Chondrocyte (in vitro differentiated cells): ENCODE measurements at regions not wholly inside any gene's neighbourhood (a gene's known extent, or its start where the extent isn't known, plus 50 kb on each side); places are given as distances from the start of the nearest gene placed in this dataset.

ENCODE experiments used
- DNase-seq: peaks from one replicate; pipeline ENCODE4 v3.0.0; 2021; ENCODE audit warnings: mixed read lengths, low spot score
- H3K27ac Mint-ChIP-seq: one replicate; pipeline ENCODE4 v1.8.0; 2021; ENCODE audit warnings: mild to moderate bottlenecking, moderate library complexity, mixed read lengths; ENCODE audit not compliant: unreplicated experiment
- H3K27me3 Mint-ChIP-seq: 2 replicates; pipeline ENCODE4 v1.8.0; 2021; ENCODE audit warnings: low read depth, mixed read lengths
- H3K36me3 Mint-ChIP-seq: 2 replicates; pipeline ENCODE4 v1.8.0; 2021; ENCODE audit warnings: low read depth, mixed read lengths
- H3K4me1 Mint-ChIP-seq: 2 replicates; pipeline ENCODE4 v1.8.0; 2021; ENCODE audit warnings: low read depth, mild to moderate bottlenecking, mixed read lengths
- H3K4me3 Mint-ChIP-seq: one replicate; pipeline ENCODE4 v1.8.0; 2021; ENCODE audit warnings: mild to moderate bottlenecking, moderate library complexity, mixed read lengths; ENCODE audit not compliant: unreplicated experiment
- H3K9me3 Mint-ChIP-seq: 2 replicates; pipeline ENCODE4 v1.8.0; 2021; ENCODE audit warnings: low read depth, mixed read lengths
- TF ChIP-seq, protein P1 (sequence below): fragments of 200-600 bp; sonication (generic); IDR thresholded peaks from 2 replicates; pipeline ENCODE4 v1.5.0; 2021; ENCODE audit warnings: antibody characterized with exemption, mild to moderate bottlenecking, moderate library complexity

DNA sequence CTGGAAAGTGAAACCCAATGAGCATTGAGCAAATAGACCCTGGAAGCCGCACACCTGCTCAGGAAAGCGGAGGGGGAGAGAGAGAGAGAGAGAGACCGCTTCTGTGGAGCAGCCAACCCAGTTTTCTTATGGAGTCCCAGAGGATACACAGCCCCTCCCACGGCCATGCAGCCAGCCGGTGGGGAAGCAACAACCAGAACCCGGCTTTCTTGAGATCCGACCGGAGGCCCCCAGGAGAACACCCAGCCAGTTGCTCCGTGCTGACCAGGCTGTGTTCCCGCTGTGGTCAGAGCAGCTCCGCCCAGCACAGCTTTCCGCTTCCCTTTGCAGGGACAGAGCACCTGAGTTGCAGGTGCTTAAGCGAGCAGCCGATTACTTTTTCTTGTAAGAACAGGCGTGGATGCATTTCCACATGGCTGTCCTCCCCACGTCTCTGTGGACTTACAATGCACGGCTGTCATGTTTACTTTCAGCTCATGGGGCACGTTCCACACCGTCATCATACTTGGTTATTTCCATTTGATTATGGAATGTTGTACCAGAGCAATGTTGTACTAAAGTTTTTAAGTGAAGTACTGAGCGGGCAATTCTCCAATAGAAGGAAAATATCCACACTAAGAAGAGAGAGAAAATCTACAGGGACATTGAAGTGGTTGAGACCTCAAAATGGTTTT, 381.9 kb downstream of the THBS2 start:
- Mint-ChIP-seq H3K27ac (no peak overlapping the region), H3K27me3 (peaks cover 38% of the 10 kb centered on the region), H3K9me3 (no peaks in the 10 kb centered on the region), H3K4me1 (no peaks in the 10 kb centered on the region), H3K36me3 (no peaks in the 10 kb centered on the region), H3K4me3 (no peak overlapping the region)
- DNase-seq = no peak
- TF ChIP-seq, protein P1, sequence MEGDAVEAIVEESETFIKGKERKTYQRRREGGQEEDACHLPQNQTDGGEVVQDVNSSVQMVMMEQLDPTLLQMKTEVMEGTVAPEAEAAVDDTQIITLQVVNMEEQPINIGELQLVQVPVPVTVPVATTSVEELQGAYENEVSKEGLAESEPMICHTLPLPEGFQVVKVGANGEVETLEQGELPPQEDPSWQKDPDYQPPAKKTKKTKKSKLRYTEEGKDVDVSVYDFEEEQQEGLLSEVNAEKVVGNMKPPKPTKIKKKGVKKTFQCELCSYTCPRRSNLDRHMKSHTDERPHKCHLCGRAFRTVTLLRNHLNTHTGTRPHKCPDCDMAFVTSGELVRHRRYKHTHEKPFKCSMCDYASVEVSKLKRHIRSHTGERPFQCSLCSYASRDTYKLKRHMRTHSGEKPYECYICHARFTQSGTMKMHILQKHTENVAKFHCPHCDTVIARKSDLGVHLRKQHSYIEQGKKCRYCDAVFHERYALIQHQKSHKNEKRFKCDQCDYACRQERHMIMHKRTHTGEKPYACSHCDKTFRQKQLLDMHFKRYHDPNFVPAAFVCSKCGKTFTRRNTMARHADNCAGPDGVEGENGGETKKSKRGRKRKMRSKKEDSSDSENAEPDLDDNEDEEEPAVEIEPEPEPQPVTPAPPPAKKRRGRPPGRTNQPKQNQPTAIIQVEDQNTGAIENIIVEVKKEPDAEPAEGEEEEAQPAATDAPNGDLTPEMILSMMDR = no peak

- no peak overlapping the region for H3K27ac Mint-ChIP-seq
- DNase-seq = no peak
- no peaks in the 10 kb centered on the region for H3K9me3 Mint-ChIP-seq
Observed at GRCh38 chr6:168870982-168871381, 382.7 kb downstream of the THBS2 start.

DNA sequence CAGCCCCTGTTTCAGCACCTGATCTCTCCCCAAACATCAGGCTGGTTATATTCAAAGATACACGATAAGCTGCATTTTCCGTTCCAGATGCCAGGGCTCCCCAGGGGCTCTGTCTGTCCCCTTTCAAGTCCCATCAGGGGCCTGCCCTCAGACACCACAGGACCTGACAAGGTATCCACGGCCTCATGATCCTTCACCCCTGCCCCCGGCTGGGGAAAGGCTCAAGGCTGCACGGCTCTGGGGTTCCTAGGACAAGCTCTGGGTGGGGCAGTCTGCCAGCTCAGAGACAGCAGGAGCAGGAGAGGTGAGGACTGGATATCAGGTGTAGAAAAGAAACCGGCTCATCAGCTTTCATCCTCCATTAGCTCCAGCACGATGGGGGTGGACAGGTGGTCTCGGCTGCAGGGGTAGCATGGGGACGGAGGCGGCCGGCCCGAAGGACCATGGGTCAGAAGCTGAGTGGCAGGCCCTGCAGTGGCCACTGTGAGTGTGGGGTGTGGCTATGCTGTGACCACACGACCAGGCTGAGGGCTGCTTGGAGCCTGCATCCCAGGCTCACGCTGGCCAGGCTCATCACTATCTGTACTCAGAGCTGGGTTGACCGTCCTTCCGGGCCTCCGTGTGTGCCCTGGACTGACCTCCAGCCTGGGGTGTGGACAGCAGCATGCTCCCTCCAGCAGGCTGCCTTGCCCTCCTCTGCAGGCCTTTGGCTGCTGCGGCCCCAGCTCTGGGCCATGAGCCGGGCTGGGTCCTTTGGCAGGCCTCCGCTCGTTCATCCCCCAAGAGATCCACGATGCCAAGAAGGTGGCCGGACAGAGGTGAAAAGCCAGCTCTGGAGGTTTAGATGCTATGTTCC, 386.2 kb downstream of the THBS2 start:
- Mint-ChIP-seq H3K4me1 (no peaks in the 10 kb centered on the region), H3K36me3 (no peaks in the 10 kb centered on the region), H3K9me3 (no peaks in the 10 kb centered on the region), H3K4me3 (no peak overlapping the region), H3K27me3 (peaks cover 19% of the 10 kb centered on the region), H3K27ac (no peak overlapping the region)
- DNase-seq = no peak
- TF ChIP-seq, protein P1 = no peak

More at GRCh38 chr6:168870982-168871381, 382.7 kb downstream of the THBS2 start:
- H3K36me3 Mint-ChIP-seq = no peaks in the 10 kb centered on the region
- no peak overlapping the region for H3K4me3 Mint-ChIP-seq
- no peaks in the 10 kb centered on the region for H3K4me1 Mint-ChIP-seq
- TF ChIP-seq, protein P1 = no peak
- peaks cover 30% of the 10 kb centered on the region for H3K27me3 Mint-ChIP-seq

- no peaks in the 10 kb centered on the region for H3K36me3 Mint-ChIP-seq
- no peaks in the 10 kb centered on the region for H3K9me3 Mint-ChIP-seq
- TF ChIP-seq, protein P1 = no peak
- no peak for DNase-seq
- H3K4me3 Mint-ChIP-seq = no peak overlapping the region
- H3K27ac Mint-ChIP-seq = no peak overlapping the region
- H3K27me3 Mint-ChIP-seq = peaks cover 16% of the 10 kb centered on the region
- no peaks in the 10 kb centered on the region for H3K4me1 Mint-ChIP-seq
Observed at GRCh38 chr6:168866534-168866933, 387.1 kb downstream of the THBS2 start.

DNA sequence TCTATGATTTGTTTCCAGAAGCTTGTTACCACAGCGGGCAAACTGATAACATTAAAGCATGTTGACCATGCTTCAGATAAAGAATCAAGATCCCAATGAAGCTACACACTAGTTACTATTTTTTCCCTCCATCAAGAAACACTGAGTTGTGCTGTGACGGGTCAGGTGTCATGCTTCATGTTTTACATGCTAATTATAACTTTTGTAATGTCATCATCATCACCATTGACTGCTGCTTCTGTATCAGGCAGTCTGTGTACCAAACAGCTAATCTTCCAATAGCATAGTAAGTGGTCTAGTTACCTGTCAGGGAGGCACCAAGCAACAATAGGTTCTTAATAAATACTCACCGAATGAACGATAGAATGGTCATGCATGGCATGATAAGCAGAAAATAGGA, 388.1 kb downstream of the THBS2 start:
- peaks cover 19% of the 10 kb centered on the region for H3K27me3 Mint-ChIP-seq
- H3K36me3 Mint-ChIP-seq = no peaks in the 10 kb centered on the region
- TF ChIP-seq, protein P1 = no peak
- no peak for DNase-seq
- H3K27ac Mint-ChIP-seq = no peak overlapping the region
- H3K4me1 Mint-ChIP-seq = no peaks in the 10 kb centered on the region
- no peak overlapping the region for H3K4me3 Mint-ChIP-seq
- H3K9me3 Mint-ChIP-seq = no peaks in the 10 kb centered on the region
